SJCRH30 (cell line): ENCODE measurements at regions not wholly inside any gene's neighbourhood (a gene's known extent, or its start where the extent isn't known, plus 50 kb on each side); places are given as distances from the start of the nearest gene placed in this dataset.
"Not testable (repeated sequence)": the region's sequence is repeated elsewhere in the genome, so short reads cannot be mapped to it uniquely, and the experiment has no call there.

Source experiments
- DNase-seq, 2 experiments: peaks; one replicate each; pipeline ENCODE4 v3.0.0-alpha.2; 2015 to 2020
- H3K27ac ChIP-seq: fragments of 250-450 bp; sonication (Bioruptor Pico); 2 replicates; pipeline ENCODE4 v1.5.1; 2020; ENCODE audit warnings: mild to moderate bottlenecking, moderate library complexity
- H3K27me3 ChIP-seq: fragments of 250-450 bp; sonication (Bioruptor Pico); 2 replicates; pipeline ENCODE4 v1.5.1; 2020; ENCODE audit warnings: mild to moderate bottlenecking, moderate library complexity
- H3K36me3 ChIP-seq: fragments of 250-450 bp; sonication (Bioruptor Pico); 2 replicates; pipeline ENCODE4 v1.5.1; 2020; ENCODE audit warnings: mild to moderate bottlenecking, moderate library complexity
- H3K4me1 ChIP-seq: fragments of 250-450 bp; sonication (Bioruptor Pico); 2 replicates; pipeline ENCODE4 v1.5.1; 2020; ENCODE audit warnings: mild to moderate bottlenecking, moderate library complexity
- H3K4me3 ChIP-seq: fragments of 250-450 bp; sonication (Bioruptor Pico); 2 replicates; pipeline ENCODE4 v1.5.1; 2020; ENCODE audit warnings: mild to moderate bottlenecking, moderate library complexity
- H3K9me3 ChIP-seq: fragments of 250-450 bp; sonication (Bioruptor Pico); replicated peaks from 2 replicates; pipeline ENCODE4 v1.5.1; 2020; ENCODE audit warnings: mild to moderate bottlenecking, moderate library complexity

DNA sequence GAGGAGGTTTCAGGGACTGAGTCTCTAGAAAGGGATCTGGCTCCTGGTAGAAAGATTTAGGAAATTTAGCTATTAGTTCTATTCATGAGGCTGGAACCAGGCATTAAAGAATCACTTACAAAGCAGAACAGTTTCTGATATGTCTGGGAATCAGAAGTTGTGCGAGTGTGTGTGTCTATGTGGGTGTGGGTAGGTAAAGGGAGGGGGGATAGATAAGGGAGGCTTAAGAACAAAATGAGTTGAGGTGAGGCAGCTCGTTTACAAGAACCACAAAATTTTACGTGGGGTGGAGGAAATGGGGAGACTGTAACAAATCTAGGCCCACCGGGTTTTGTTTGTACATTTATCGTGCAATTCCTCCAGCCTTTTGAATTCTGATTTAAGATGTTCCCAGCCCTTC is 90.7 kb downstream of the SAMD9 start:
- H3K4me3 ChIP-seq = no peak overlapping the region
- no peaks in the 10 kb centered on the region for H3K36me3 ChIP-seq
- no peak for DNase-seq
- no peak overlapping the region for H3K27ac ChIP-seq
- H3K4me1 ChIP-seq = peaks cover 7% of the 10 kb centered on the region
- H3K27me3 ChIP-seq = no peaks in the 10 kb centered on the region
- H3K9me3 ChIP-seq = peaks cover 4% of the 10 kb centered on the region; the same call in 1 of the 2 replicates

DNA sequence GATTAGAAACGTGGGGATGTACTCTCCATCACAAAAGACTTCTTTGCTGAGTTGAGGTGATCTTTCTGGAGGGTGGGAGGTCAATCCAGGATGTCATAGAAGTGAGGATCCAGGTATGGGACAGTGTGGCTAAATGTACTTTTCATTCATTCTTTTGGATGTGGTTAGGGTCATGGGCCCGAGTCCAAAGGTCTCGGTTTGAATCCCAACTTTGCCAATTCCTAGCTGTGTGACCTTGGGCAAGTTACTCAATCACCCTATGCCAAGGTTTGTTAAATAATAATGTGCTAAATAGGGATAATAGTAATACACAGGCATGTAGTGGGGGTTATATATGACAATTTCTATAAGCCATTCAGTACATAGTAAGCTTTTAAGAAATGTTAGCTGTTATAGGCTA is 91.4 kb downstream of the SAMD9 start:
- no peak overlapping the region for H3K4me3 ChIP-seq
- H3K27me3 ChIP-seq = no peaks in the 10 kb centered on the region

DNA sequence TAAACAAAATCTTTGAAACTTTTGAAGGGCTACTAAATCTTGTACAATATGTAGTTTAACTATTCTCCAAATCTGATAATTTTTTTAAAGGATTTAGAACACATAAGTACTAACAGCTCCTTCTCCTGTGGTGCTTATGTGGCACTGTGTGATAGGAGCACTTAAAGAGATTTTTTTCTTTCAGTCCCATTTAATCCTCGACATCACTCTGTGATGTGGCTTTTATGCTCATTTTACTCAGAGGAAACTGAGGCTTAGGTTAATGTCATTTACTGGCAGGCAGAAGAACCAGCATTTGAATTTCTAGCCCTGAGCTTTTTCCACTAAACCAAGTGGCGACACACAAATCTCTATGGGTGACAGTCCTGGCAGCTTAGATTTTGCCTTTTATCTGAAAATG is 92.4 kb downstream of the SAMD9 start:
- Histone ChIP-seq H3K27me3 (no peaks in the 10 kb centered on the region), H3K9me3 (no peaks in the 10 kb centered on the region), H3K36me3 (no peaks in the 10 kb centered on the region), H3K4me1 (peaks cover 10% of the 10 kb centered on the region), H3K4me3 (no peak overlapping the region), H3K27ac (no peak overlapping the region)
- no peak for DNase-seq

More for the DNA sequence above, 91.4 kb downstream of the SAMD9 start:
- H3K27ac ChIP-seq = no peak overlapping the region
- H3K36me3 ChIP-seq = no peaks in the 10 kb centered on the region
- DNase-seq = no peak
- peaks cover 10% of the 10 kb centered on the region for H3K4me1 ChIP-seq
- H3K9me3 ChIP-seq = no peaks in the 10 kb centered on the region; the same call in 1 of the 2 replicates

DNA sequence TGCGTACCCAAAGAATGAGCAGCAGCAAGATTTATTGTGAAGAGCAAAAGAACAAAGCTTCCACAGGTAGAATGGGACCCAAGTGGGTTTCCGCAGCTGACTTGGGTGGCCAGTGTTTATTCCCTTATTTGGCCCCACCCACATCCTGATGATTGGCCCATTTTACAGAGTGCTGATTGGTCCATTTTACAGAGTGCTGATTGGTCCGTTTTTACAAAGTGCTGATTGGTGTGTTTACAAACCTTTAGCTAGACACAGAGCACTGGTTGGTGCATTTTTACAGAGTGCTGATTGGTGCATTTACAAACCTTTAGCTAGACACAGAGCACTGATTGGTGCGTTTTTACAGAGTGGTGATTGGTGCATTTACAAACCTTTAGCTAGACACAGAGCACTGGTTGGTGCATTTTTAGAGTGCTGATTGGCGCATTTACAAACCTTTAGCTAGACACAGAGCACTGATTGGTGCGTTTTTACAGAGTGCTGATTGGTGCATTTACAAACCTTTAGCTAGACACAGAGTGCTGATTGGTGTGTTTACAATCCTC is 94.8 kb downstream of the SAMD9 start:
- peaks cover 23% of the 10 kb centered on the region for H3K4me1 ChIP-seq
- H3K4me3 ChIP-seq, DNase-seq, H3K36me3 ChIP-seq, H3K9me3 ChIP-seq, H3K27me3 ChIP-seq: not testable (repeated sequence)
- H3K27ac ChIP-seq = peak overlapping the region; percentile 70; the same call in 1 of the 2 replicates

DNA sequence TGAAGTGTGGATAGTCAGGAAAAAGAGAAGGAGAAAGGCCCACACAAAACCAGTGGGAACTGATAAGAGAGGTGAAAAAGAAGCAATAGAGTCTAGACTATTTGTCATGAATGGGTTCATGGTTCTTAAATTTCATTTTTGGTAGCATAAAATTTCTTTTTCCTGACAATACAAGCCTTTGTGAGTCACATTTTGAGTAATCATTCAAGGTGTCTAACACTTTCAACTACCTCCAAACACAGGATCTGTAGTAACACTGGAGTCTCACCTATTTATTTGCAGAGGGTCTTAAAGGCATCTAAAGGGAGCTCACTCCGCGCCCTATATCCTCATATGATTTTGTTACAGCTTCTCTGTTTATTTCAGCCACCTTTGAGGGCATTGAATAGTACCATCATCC is 96.0 kb downstream of the SAMD9 start:
- no peaks in the 10 kb centered on the region for H3K9me3 ChIP-seq
- no peaks in the 10 kb centered on the region for H3K36me3 ChIP-seq
- no peak overlapping the region for H3K4me3 ChIP-seq
- peaks cover 34% of the 10 kb centered on the region for H3K4me1 ChIP-seq
- H3K27me3 ChIP-seq = no peaks in the 10 kb centered on the region
- no peak for DNase-seq
- H3K27ac ChIP-seq = peak overlapping the region; percentile 70

DNA sequence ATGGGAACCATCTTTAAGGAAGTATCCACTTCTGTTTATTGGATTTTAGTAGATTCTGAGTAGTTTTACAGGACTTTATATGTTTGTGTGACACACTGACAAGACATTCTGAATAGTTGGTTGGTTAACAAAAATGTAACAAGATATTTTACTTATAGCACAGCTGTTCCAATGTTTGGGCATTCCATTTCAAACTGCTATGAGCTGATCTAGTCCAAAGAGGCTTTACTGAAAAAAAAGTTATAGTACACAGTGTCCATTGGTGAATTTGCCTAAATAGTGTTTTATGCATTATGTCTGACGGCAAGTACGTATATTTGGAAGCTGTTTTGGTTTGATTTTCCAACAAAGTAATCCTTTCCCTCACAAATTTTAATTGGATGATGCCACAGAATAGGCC is 99.1 kb downstream of the SAMD9 start:
- Histone ChIP-seq H3K27ac (no peak overlapping the region; the same call in 1 of the 2 replicates), H3K4me1 (peaks cover 61% of the 10 kb centered on the region), H3K9me3 (no peaks in the 10 kb centered on the region), H3K36me3 (no peaks in the 10 kb centered on the region), H3K4me3 (no peak overlapping the region), H3K27me3 (no peaks in the 10 kb centered on the region)
- DNase-seq = peak in 1 of 2 experiments; percentile 32

DNA sequence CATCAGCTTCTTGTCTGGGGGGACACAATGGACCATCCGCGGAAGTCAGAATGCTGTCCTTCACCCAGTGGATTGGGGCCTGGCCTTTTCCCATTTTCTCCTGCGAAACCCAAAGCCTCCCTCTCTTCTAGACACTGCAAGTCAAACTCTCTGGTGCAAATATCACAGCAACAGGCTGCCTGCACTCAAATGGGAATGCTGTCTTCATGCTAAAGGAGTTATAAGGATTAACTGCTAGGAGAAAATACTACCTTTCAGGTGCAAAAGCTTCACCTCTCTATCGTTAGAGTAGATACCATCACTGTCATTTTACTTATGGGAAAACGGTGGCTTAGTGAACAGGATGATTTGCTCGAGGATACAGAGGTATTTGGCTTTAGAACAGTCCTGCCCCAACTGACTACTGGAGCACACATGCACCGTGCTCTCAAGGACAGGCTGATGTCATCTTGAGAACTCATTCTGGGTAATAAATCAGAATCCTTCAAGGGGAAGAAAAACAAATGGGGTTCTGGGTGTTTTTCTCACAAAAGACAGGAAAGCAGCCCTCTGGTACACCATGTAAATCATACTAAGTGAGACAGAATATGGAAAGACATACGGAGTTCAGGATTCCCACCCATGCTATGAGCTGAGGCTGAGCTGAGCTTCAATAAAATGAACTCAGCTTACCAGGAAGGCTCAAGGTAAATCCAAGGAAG is 100.9 kb downstream of the SAMD9 start:
- Histone ChIP-seq H3K4me3 (no peak overlapping the region), H3K4me1 (peaks cover 63% of the 10 kb centered on the region), H3K36me3 (no peaks in the 10 kb centered on the region), H3K27me3 (no peaks in the 10 kb centered on the region), H3K27ac (peak overlapping the region; percentile 71; the same call in 1 of the 2 replicates), H3K9me3 (no peaks in the 10 kb centered on the region)
- no peak for DNase-seq

DNA sequence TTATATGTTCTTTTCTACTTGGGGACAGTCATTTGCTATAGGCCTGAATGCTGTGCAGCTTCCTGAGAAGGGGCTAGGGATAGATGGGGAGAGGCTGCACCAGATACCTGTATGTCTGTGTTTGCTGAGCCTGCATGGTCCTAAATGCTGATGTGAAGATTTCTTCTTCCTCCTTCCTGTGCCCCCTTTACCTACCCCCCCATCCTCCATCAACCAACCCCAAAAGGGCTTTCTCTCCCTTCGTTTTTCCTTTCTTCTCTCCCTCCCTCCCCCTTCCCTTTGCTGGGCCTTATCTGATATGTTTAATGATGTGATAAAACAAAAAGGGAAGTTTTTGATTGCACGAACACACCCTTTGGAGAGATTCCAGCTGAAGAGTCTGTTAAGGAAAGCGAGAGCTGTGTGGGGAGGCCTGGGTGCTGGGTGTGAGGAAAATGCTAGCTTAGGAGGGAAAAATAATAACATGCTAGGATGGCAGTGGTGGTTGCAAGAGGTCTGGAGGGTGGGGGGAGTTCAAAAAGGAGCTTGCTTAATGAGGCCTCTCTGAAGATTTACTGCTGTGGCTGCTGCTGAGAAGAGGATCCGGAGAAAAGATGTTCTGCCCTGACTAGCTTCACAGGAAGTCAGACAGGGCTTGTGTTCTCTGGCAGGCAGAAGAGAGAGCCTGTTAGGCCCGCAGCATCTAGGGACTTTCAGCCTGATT is 101.8 kb downstream of the SAMD9 start:
- Histone ChIP-seq H3K27me3 (no peaks in the 10 kb centered on the region), H3K27ac (peak overlapping the region; percentile 71), H3K9me3 (no peaks in the 10 kb centered on the region), H3K4me3 (peak overlapping the region; percentile 13), H3K4me1 (peaks cover 62% of the 10 kb centered on the region), H3K36me3 (no peaks in the 10 kb centered on the region)
- peak; percentile 40 to 69 for DNase-seq

DNA sequence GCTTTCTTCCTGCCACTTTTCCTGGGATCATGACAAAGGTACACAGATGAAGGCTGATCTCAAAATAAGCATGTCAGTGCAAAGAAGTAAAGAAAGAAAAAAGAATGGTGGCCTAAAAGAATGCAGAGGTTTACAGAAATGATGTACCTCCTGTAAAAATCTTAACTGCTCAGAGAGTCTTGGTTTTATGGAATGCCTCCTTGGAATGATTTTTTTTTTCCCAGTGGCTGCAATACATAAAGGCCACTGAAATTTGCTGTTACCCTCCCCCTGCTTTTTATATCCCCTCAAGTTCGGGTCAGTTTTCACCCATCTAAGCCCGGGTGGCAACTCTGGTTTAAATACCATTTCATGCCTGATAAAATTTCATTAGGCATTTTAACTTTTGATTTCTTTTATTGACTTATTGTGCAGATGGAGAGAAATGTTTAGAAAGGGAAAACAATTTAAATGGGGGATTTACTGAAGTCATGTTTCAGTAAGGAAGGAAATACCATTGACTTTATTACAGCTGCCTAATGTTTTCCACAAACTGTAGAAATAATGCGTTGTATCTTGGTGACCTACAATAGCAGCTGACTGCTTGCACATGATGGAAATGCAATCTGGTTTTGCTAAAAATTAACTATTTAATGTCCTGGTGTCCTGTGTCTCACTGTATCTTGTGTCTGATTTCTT is 102.5 kb downstream of the SAMD9 start:
- peak; percentile 45 to 78 for DNase-seq
- Histone ChIP-seq H3K9me3 (no peaks in the 10 kb centered on the region), H3K27me3 (no peaks in the 10 kb centered on the region), H3K27ac (peak overlapping the region; percentile 71), H3K36me3 (no peaks in the 10 kb centered on the region), H3K4me3 (peak overlapping the region; percentile 13), H3K4me1 (peaks cover 62% of the 10 kb centered on the region)

DNA sequence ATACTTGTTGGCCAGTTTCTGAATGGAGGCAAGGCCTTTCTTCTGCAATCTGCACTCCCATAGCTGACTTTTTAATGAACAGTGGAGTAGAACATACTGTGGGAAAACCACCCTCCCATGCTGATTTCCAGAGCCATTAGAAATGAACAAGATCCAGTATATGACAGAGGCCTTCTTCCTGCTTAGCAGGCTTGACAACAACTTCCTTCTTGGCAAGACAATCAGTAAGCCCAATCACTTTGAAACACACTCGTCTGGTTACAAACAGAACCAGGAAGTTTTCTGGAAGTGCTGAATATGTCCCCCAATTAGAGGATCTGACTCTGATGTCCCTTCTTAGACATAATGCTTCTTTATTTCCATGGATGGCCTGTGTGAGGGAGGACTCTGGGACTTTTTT is 103.4 kb downstream of the SAMD9 start:
- H3K27ac ChIP-seq = peak overlapping the region; percentile 71
- no peaks in the 10 kb centered on the region for H3K36me3 ChIP-seq
- H3K27me3 ChIP-seq = no peaks in the 10 kb centered on the region
- H3K9me3 ChIP-seq = no peaks in the 10 kb centered on the region
- H3K4me3 ChIP-seq = no peak overlapping the region
- DNase-seq = peak in 1 of 2 experiments; percentile 28
- H3K4me1 ChIP-seq = peaks cover 62% of the 10 kb centered on the region

DNA sequence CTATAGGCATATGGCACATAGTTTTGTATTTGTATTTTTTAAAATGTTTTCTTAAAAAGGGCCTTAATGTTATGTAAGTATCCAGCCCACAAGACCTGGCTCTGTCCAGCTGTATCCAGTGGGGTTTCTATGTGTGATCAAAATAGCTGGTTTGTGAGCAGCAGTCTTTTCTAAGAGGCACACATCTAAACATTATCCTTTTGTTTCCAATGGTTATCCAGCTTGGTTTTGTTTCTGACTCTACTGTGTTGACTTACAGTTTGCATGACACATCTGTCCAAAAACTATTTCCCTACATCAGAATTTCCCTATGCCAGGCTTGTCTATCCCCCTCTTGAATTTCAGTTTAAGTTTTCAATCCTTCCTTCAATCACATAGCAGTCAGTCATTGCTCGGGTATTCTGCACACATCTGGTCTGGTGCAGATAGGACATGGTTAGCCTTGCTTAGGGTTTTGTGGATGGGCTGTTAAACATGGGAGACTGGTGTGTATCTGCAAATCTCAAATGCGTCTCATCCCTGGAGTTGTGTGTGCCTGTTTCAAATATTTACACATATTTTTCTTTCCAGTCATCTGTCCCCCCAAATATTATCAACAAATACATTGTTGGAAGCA is 104.2 kb downstream of the SAMD9 start:
- Histone ChIP-seq H3K4me1 (peaks cover 54% of the 10 kb centered on the region), H3K4me3 (no peak overlapping the region), H3K27ac (no peak overlapping the region), H3K9me3 (no peaks in the 10 kb centered on the region), H3K27me3 (no peaks in the 10 kb centered on the region), H3K36me3 (no peaks in the 10 kb centered on the region)
- no peak for DNase-seq

DNA sequence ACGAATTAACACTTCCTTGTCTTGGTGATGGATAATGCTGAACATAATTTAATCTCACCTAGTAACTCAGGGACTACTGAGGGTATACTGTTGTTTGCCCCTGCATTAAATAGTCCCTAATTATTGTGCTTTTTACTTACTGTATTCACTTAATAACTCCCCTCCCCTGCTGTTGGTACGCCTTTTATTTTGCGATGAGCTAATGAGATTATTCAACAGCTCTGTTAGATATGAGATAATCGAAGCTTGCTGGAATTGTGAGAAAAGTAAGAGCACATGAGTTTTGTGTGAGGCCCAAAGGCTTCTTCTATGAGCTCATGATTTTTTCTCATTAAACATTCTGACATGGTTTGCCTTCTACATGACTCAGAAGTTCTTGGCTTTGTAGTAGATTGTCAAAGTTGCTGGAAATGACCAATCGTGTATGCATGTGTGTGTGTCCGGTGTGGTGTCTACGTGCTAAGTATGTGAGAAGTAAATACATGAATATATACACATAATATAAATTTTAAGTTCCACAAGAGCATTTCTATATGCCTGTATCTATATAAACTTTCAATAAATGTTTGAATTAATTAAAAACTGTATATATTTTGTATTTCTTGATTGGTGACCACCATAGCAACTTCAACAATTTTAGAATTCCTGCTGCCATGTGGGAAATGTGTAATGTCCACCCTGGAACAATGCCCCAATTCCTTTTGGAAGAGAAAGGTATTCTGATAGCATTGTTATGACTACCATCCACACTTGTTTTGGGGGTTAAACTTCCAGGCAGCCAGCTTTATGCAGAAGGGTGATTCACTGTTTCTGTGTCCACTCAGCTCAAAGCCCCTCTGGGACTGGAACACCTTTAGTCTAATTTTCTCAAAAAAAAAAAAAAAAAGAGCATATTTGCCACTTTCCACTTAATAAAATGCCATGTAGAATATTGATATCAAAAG is 106.2 kb downstream of the SAMD9 start:
- no peak overlapping the region for H3K27ac ChIP-seq
- no peak for DNase-seq
- H3K4me3 ChIP-seq = no peak overlapping the region

DNA sequence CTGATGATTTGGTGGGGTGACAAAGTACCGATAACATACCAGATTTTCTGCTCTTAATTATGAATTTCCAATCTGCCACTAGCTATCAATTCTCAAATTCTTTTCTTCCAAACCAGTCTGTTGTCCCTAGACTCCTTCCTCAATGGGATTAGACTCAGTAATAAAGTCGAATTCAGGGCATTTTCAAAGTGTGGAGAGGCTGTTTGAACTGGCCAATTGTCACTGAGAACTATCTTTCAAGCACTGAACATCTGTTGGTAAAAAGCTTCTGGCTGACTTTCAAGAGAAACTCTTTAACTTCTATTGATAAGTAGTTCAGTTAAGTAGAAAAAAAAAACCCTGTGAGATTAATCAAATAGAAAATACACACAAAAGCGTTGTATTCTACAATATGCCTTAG is 108.9 kb downstream of the SAMD9 start:
- Histone ChIP-seq H3K27me3 (no peaks in the 10 kb centered on the region), H3K9me3 (no peaks in the 10 kb centered on the region), H3K4me1 (peaks cover 10% of the 10 kb centered on the region), H3K4me3 (no peak overlapping the region), H3K36me3 (no peaks in the 10 kb centered on the region), H3K27ac (no peak overlapping the region)
- DNase-seq = no peak

More for the DNA sequence above, 106.2 kb downstream of the SAMD9 start:
- no peaks in the 10 kb centered on the region for H3K36me3 ChIP-seq
- H3K27me3 ChIP-seq = no peaks in the 10 kb centered on the region
- H3K9me3 ChIP-seq = no peaks in the 10 kb centered on the region
- peaks cover 37% of the 10 kb centered on the region for H3K4me1 ChIP-seq
